Right renal cortex interstitium (tissue), 3 donors: ENCODE measurements at regions not wholly inside any gene's neighbourhood (a gene's known extent, or its start where the extent isn't known, plus 50 kb on each side); places are given as distances from the start of the nearest gene placed in this dataset.

Experiments
- DNase-seq, 3 donors: peaks; one replicate each; pipeline ENCODE4 v3.0.0-alpha.2; 2013; ENCODE audit warnings: low read depth in 3 of 3, low spot score in 2 of 3

- DNase-seq, result no peak
These were observed 707.0 kb upstream of the RBFOX1 start for GRCh38 chr16:6625606-6626005.

DNA sequence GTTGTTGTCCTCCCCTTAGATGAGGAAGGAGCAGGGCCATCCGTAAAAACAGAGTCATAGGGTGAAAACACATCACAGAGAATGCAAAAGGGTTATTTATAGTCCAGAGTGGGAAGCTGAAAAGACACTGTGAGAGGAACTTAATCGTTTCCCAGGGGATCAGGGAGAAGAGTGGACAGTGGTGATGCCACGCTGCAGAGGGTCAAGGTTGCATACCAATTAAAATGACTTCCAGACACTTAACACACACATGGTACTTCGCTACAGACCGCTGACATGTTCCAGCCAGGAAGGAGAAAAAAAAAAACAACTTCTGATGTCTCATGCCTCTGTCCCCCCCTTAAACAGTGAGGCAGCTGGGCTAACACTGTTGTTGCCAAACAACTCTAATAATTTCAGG is 713.8 kb upstream of the RBFOX1 start:
- no peak for DNase-seq

- no peak for DNase-seq
These were observed 715.9 kb upstream of the RBFOX1 start for GRCh38 chr16:6616746-6617145.

- DNase-seq, result no peak
These were observed 717.0 kb upstream of the RBFOX1 start for GRCh38 chr16:6615636-6616035.

DNA sequence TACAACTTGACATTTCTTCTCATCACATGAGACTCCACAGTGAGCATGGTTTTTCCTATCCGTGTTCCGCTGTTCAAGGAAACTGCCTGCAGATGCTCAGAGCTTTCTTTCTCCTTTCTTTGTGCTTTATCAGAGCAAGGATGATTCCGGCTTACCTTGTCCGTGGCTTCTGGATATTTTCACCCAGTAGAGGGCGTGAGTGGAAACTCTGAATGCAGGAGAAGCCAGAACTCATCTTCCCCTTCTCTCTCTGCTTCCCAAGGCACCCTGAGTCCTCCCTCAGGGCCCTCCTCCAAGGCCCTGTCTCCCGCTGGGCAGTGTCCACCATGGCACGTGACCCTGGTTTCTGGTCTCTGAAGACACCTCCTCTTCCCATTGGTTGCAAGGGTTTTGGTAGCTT is 721.1 kb upstream of the RBFOX1 start:
- no peak for DNase-seq

GRCh38 chr16:6605490-6605889 is 727.2 kb upstream of the RBFOX1 start:
- DNase-seq, result no peak

DNA sequence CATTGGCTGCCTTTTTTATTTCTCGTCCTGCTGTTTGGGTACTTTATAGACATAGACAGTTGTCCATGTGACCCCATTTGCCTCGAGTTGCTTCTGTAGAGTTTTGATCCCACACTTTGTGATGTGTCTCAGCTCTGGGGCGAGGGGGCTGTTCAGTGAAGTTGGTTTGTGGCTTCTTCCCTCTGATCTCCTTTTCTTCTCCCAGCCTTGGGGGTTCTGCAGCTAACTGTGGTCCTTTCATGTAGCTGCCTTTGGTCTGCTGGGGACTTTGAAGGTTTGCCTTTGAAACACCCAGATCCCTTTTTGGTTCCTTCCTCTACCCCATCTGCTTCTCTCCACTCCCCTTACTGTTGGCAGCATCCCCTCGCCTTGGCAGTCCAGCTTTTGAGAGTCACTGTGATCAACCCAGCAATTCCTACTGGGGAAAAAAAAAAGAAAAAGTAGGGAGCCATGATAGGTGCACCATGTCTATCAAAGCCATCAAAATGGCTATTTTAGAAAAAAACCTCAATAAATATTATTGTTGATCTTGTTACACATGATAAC is 728.8 kb upstream of the RBFOX1 start:
- no peak for DNase-seq

DNA sequence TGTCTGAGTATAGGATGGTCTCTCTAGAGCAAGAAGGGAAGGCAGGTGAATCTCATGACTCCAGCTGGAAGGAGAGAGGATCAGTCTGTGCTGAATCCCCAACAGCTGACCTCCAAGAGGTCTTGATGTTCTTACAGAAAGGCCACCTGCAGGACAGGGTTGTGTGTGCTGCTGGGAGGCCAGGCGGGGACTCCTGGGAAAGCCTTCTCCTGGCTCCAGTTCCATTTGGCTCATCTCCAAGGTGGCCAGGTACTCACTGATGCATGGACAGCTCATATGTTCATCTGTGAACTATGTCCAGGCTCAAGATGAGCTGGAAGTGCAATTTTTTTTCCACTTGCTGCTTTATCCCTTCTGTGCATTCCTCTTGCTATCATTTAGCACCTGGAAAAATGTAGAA is 730.2 kb upstream of the RBFOX1 start:
- no peak for DNase-seq

- DNase-seq, result no peak
These were observed 732.5 kb upstream of the RBFOX1 start for GRCh38 chr16:6600167-6600566.

GRCh38 chr16:6593799-6594198 is 738.8 kb upstream of the RBFOX1 start:
- no peak for DNase-seq

GRCh38 chr16:6576606-6577005 is 756.0 kb upstream of the RBFOX1 start:
- DNase-seq, result peak; percentile 18 to 24 (median 21)

- no peak for DNase-seq
These were observed 756.5 kb upstream of the RBFOX1 start for GRCh38 chr16:6576113-6576512.

DNA sequence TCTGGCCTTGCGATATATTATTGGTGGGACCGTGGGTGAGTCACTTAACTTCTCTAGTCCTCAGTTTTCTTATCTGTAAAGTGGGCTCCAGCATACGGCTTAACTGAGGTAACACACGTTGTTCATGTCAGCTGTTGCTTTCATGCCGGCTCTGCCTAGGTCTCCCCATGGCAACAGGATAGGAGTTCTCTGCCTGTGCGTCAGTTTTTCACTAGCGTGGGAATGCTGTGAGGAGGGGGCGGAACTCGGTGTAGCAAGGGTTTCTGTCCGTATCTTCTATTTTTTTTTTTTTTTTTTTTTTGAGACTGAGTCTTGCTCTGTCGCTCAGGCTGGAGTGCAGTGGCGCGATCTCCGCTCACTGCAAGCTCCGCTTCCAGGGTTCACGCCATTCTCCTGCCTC is 758.5 kb upstream of the RBFOX1 start:
- DNase-seq, result no peak

- no peak for DNase-seq
These were observed 759.1 kb upstream of the RBFOX1 start for GRCh38 chr16:6573577-6573976.

DNA sequence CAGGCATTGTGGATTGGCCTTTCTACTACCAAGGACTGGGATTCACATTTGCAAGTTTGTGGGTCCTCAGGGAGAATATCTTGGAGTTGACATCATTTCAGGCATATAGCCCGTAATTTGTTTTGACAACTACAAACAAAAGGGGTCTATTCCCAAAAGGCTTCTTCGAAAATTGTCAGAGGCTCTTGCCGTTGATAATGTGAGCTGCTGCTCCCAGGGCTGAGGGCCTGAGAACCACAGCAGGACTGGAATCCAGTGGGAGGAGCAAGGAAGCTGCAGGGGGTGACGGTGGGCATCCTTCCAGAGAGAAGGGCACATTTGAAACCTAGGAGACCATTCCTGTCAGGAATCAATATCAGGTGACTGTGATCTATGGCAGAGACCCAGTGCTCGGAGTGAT is 761.6 kb upstream of the RBFOX1 start:
- DNase-seq, result no peak

DNA sequence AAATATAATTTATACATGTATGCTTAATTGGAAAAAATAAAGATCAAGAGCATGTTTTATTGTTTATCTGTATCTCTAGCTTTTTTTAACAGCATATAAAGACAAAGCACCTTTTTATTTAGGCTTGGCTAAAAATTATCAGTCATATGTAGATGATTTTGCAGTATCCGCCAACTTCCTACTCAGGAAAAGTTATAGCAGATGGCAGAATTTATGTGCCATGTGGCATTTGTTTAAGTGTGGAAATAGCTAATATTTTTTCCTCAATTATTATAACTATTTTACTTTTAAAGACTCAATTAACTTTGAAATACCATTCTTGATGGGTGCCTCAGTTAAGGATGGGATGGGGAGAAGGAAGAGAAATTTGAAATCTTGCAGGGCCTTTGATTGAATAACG is 762.1 kb upstream of the RBFOX1 start:
- no peak for DNase-seq

DNA sequence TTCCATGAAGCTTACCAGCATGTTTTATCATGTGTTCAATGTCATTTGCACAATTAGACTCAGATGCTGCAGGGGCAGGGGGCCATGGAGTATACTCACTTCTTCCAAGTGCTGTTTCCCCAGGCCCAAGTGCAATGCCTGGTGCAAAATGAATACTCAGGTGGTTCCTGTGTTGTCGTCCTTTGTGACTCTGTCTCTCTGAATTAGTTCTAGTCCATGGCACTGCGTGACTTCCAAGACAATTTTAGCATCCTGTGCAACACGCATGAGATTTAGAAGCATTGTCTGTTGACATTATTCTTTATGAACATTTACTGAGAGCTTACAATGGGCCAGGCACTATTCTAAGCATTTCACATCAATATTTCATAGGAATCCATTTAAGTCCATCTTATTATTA is 769.7 kb upstream of the RBFOX1 start:
- DNase-seq, result no peak

GRCh38 chr16:6560306-6561100 is 772.1 kb upstream of the RBFOX1 start:
- no peak for DNase-seq

GRCh38 chr16:6558661-6559060 is 774.0 kb upstream of the RBFOX1 start:
- DNase-seq, result no peak

- no peak for DNase-seq
These were observed 774.5 kb upstream of the RBFOX1 start for GRCh38 chr16:6558126-6558525.

- no peak for DNase-seq
These were observed 775.2 kb upstream of the RBFOX1 start for GRCh38 chr16:6557353-6558023.

DNA sequence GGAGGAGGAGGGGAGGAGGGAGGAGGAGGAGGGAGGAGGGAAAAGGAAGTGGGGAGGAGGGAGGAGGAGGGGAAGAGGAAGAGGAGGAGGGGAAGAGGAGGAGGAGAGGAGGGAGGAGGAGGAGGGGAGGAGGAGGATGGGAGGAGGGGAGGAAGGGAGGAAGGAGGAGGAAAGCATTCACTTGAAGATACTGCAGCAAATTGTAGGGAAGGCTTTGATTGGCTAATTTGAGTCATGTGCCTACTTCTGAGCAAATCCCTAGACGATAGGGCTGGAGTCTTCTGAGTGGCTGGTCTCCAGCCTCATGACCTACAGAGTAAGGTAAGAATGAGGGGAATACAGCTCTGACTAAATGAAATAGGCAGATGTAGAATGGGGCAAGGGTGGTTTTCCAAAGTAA is 783.2 kb upstream of the RBFOX1 start:
- DNase-seq, result no peak
